GM08714 (cell line): ENCODE measurements at regions not wholly inside any gene's neighbourhood (a gene's known extent, or its start where the extent isn't known, plus 50 kb on each side); places are given as distances from the start of the nearest gene placed in this dataset.
"Not testable (repeated sequence)": the region's sequence is repeated elsewhere in the genome, so short reads cannot be mapped to it uniquely, and the experiment has no call there.

Source experiments
- H3K4me3 ChIP-seq: fragments of 200-500 bp; sonication (Bioruptor generic); 2 replicates; pipeline ENCODE4 v1.5.1; 2014; ENCODE audit warnings: mild to moderate bottlenecking, low read length, inconsistent platforms
- ZNF274 ChIP-seq: IDR thresholded peaks from 2 replicates; pipeline ENCODE4 v1.6.1; 2012; ENCODE audit warnings: mild to moderate bottlenecking, low read depth, low read length

- no peak for TF ChIP-seq ZNF274
- no peak overlapping the region for H3K4me3 ChIP-seq
These were observed 170.5 kb downstream of the TM9SF2 start for GRCh38 chr13:99671746-99672145.

DNA sequence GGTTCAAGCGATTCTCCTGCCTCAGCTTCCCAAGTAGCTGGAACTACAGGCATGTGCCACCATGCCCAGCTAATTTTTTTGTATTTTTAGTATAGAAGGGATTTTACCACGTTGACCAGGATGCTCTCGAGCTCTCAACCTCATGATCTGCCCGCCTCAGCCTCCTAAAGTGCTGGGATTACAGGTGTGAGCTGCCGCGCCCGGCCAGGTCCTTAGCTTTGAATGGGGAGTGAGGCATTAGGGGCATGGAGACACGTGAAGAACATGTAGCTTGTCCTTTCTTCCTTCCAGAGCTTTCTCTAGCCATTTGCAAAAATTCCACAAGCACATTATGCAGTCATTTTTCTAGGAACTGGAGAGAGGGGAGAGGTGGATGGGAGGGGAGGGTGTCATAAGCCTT is 167.8 kb downstream of the TM9SF2 start:
- H3K4me3 ChIP-seq, result not testable (repeated sequence)

- no peak for TF ChIP-seq ZNF274
- no peak overlapping the region for H3K4me3 ChIP-seq
These were observed 165.0 kb downstream of the TM9SF2 start for GRCh38 chr13:99666146-99666805.

DNA sequence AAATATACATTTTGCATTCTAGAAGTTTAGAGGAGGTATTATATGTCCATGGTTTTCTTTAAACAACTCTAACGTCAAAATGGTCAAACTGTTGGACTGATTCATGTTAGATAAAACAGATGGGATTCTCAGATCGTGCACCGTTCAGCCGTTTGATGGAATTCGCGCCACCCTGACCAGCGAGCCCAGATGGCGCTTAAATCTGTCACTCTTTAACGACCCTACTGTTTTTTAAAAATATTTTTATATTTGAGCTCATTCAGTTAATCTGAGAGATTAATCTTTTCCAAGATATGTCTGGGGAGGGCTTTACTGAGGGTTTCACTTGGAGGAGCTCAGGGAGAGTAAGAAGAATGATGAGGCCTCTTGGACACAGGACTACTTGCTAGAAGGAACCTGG is 164.4 kb downstream of the TM9SF2 start:
- no peak for TF ChIP-seq ZNF274
- no peak overlapping the region for H3K4me3 ChIP-seq

DNA sequence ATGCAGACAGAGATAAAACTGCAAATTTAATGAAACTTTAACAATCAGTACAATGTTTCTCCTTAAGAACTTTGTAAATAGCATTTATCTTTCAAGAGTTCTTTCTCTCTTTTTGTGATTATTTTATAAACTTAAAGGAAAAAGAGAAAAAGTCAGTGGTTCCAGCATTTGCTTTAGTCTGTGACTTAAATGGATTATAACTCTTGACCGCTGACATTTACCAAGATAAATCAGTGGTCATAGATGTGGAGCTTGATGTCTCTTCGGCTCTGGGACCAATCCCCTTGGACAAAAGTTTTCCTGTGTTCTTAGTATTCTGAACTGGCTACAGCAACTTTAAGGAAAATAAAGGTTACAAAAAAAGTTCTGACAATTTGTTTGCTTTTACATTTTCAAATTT is 162.6 kb downstream of the TM9SF2 start:
- no peak overlapping the region for H3K4me3 ChIP-seq
- TF ChIP-seq ZNF274, result no peak

DNA sequence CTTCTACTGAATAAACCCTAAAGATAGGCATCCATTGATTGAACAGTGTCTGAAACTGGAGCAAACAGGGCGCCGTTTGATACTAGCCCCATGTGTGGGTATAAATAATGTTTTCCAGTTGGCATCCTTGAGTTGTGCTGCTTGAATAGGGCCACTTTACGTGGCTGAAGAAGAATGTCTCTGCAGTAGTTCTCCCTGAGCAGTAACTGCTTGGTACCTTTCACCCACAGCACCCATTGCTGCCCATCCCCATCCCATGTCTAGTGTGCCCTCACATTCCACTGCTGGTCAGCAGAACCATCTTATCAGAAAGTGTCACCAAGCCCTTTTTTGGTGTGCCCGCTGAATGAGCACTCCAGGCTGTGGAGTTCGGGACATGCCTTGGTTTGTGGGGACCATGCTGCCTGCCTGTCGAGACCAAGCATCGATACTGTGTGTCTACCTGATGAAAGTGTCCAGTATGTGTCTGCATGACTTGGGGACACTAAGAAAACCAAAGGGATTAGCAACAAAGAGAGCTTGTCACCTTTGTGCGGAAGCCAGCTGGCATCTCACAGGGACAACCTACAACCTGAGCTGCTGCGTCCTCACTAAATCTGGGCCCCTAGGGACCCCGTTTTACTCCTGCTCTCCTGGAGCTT is 162.0 kb downstream of the TM9SF2 start:
- H3K4me3 ChIP-seq, result no peak overlapping the region
- no peak for TF ChIP-seq ZNF274

DNA sequence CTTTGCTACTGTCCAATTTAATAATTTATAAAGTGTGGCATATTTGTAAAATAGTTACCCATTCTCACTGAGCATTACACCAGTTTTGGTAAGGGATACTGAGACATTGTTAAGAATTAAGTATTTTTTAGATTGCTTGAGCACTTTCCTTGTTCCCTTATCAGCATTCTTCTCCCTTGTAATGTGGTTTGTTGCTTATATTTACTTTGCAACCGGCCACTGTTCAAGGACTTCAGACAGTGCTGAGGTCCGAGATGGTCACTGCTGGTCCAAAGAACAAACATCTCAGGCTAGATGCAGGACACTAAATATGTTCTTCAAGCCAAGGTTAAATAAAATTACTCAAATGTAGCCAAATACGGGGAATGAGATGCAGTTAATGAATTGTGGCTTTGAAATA is 161.4 kb downstream of the TM9SF2 start:
- H3K4me3 ChIP-seq, result no peak overlapping the region
- TF ChIP-seq ZNF274, result no peak

- TF ChIP-seq ZNF274, result no peak
- H3K4me3 ChIP-seq, result no peak overlapping the region
These were observed 160.5 kb downstream of the TM9SF2 start for GRCh38 chr13:99661791-99662190.

- TF ChIP-seq ZNF274, result no peak
These were observed 158.7 kb downstream of the TM9SF2 start for GRCh38 chr13:99659866-99660554.

DNA sequence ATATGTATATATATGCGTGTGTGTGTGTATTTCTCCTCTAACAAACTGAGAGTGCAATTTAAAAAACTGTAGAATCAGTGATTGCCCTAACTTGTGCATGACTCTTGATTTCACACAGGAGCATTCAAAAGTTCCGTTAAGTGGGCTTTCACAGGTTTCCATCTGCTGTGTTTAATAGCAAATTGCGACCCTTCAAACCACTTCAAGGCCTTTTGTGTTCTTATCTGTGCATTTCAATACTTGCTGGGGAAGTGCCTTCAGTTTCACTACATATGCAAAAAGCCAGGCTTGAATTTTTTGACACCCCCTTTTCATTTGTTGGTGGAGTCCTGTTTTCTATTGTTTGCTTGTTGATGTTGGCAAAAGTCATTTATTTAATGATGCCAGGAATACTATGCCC is 158.0 kb downstream of the TM9SF2 start:
- TF ChIP-seq ZNF274, result no peak

More at GRCh38 chr13:99659866-99660554, 158.7 kb downstream of the TM9SF2 start:
- H3K4me3 ChIP-seq, result no peak overlapping the region

DNA sequence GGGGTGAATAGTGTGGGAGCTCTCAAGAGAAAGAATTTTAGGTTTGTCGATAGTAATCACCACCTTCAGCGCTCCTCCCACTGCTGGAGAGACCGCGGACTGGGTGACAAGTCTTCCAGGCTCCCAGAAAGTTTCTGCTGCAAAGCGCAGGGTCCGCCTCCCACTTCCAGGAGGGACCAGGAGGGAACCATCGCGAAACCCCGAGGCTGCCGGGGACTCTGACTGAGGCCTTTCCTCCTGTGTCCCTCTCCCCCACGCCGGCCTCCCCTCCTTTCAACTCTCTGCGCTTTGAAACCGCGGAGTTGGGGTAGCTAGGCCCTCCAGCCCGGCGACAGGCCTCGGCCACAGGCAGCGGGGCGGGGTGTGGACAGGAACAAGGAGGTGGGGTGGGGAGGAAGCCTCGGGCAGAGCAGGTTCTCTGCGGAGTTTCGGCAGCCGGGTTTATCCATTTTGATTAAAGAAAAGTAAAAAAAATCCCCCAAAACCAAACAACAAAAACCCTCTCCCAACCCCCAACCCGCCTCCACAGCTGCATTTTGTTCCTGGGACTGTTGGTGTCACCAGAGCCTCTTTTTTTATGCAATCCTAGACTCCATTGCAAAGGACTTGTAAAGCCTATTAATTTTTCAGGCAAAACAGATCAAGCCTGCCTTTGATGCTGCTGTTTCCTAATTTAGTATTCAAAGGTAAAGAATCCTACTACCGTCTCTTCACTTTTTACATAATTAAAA is 157.2 kb downstream of the TM9SF2 start:
- no peak for TF ChIP-seq ZNF274
- peak overlapping the region; percentile 46; the same call in 1 of the 2 replicates for H3K4me3 ChIP-seq

More for the DNA sequence above, 158.0 kb downstream of the TM9SF2 start:
- H3K4me3 ChIP-seq, result no peak overlapping the region

- TF ChIP-seq ZNF274, result no peak
These were observed 156.6 kb downstream of the TM9SF2 start for GRCh38 chr13:99657848-99658260.

DNA sequence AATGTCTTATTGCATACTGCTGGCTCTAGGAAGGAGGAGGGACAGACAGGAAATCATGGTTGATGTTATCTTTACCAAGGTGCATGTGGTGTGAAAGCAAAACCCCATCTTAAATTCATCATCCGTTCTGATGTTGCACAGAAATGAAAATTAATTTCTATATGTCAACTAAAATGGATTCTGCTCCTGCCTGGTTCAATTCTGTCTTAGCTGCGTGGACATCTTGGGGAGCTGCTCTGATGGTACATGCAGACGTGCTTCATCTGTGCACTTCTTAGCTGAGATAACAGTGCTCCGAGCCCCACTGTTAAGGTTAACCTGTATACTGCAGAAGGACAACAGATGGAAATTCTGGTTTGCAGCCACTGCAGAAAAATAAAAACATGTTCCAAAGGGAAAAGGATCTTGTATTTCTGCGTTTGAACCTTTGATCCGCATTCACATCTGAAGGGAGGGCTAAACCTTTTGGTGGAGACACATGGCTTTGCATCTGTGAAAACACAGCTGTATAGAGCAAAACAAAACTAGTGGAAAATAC is 155.6 kb downstream of the TM9SF2 start:
- H3K4me3 ChIP-seq, result no peak overlapping the region
- no peak for TF ChIP-seq ZNF274

More at GRCh38 chr13:99657848-99658260, 156.6 kb downstream of the TM9SF2 start:
- peak overlapping the region; percentile 46; the same call in 1 of the 2 replicates for H3K4me3 ChIP-seq

DNA sequence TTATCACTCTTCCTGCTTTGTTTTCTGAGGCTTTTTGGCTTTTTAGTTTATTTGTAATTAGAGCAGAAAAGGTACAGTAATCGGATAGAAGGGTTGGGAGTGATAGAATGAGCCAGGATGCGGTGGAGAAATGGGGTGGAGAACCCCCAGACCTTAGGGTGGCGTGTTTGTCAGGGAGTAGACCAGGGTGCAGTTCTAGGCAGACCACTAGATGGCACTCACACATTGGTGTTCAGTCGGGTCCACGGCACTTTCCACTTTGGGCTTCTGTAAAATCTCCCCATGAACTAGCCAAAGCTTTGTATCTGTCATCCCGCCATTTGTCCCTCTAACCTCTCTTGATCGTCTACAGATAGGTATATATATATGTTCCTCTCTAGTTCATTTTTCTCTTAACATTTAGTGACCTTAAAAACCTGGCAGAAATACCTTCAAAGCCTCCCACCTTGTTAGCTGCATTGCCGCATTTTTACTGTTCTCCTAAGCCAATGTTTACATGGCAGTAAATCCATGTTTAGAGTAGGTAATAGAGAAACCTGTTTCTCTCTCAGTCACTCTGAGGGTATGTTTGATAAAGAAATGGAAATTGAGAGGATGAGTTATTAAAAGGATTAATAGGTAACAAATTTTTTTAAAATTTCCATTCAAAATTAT is 154.9 kb downstream of the TM9SF2 start:
- no peak for TF ChIP-seq ZNF274
- no peak overlapping the region for H3K4me3 ChIP-seq
